Fibroblast of the aortic adventitia (primary cell): ENCODE measurements at regions not wholly inside any gene's neighbourhood (a gene's known extent, or its start where the extent isn't known, plus 50 kb on each side); places are given as distances from the start of the nearest gene placed in this dataset.

Experiments
- DNase-seq: peaks from one replicate; pipeline ENCODE4 v3.0.0-alpha.2; 2010; ENCODE audit warnings: low read depth
- H3K4me3 ChIP-seq: 2 replicates; pipeline ENCODE4 v1.5.1; 2011; ENCODE audit warnings: low read depth, mild to moderate bottlenecking, control low read depth, low read length, moderate library complexity
- TF ChIP-seq, protein P1 (sequence below): IDR thresholded peaks from 2 replicates; pipeline ENCODE4 v1.5.1; 2011; ENCODE audit warnings: mild to moderate bottlenecking, low read length, control low read depth, inconsistent platforms; ENCODE audit not compliant: insufficient read depth

- TF ChIP-seq, protein P1, sequence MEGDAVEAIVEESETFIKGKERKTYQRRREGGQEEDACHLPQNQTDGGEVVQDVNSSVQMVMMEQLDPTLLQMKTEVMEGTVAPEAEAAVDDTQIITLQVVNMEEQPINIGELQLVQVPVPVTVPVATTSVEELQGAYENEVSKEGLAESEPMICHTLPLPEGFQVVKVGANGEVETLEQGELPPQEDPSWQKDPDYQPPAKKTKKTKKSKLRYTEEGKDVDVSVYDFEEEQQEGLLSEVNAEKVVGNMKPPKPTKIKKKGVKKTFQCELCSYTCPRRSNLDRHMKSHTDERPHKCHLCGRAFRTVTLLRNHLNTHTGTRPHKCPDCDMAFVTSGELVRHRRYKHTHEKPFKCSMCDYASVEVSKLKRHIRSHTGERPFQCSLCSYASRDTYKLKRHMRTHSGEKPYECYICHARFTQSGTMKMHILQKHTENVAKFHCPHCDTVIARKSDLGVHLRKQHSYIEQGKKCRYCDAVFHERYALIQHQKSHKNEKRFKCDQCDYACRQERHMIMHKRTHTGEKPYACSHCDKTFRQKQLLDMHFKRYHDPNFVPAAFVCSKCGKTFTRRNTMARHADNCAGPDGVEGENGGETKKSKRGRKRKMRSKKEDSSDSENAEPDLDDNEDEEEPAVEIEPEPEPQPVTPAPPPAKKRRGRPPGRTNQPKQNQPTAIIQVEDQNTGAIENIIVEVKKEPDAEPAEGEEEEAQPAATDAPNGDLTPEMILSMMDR: no peak
- H3K4me3 ChIP-seq: no peak overlapping the region
- DNase-seq: no peak
These were observed 104.5 kb upstream of the B3GAT1 start for GRCh38 chr11:134516529-134516928.

- TF ChIP-seq, protein P1: no peak
- DNase-seq: no peak
- no peak overlapping the region for H3K4me3 ChIP-seq
These were observed 103.3 kb upstream of the B3GAT1 start for GRCh38 chr11:134515081-134515960.

GRCh38 chr11:134514354-134514951 lies 102.4 kb upstream of the B3GAT1 start:
- TF ChIP-seq, protein P1: no peak
- H3K4me3 ChIP-seq: no peak overlapping the region
- no peak for DNase-seq

DNA sequence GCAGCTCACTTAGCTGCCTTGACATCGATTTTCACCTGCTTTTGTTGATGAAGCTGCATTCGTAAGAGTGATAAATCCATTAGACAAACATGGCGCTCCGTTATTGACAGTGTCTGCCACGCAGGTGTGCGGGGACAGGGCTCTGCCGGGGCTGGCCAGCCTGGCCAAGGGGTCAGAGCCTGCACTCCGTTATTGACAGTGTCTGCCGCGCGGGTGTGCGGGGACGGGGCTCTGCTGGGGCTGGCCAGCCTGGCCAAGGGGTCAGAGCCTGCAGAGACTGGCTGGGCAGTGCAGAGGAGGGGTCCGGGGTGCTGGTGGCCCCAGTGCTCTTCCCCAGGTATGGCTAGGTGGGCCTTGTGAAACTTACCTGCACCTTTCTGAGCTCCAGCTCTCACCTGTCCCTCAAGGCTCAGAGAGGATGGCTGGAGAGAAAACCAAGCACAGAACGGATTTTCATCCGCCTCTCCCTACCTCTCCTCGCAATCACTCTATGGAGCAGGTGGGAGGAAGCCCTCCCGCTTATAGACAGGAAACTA lies 101.6 kb upstream of the B3GAT1 start:
- no peak for DNase-seq
- H3K4me3 ChIP-seq: no peak overlapping the region
- TF ChIP-seq, protein P1: no peak

GRCh38 chr11:134512571-134513538 lies 100.8 kb upstream of the B3GAT1 start:
- TF ChIP-seq, protein P1: no peak

DNA sequence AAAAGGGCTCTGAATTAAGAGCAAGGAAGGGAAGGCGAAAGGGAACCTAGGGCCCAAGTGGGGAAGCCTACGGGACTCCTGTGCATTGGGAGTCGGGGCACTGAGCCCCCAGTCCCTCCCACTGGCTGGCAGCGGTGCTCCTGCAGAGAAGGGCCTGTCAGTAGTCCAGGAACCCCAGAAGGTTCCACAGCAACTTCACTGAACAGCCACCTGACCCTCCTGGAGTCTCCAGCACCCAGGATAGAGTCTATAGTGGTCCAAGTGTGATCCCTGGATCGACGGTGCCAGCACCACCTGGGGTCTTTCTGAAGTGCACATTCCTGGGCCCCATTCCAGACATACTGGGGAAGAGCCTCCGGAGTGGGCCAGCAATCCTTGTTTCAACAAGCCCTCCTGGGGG lies 100.0 kb upstream of the B3GAT1 start:
- TF ChIP-seq, protein P1: no peak
- H3K4me3 ChIP-seq: no peak overlapping the region
- DNase-seq: no peak

More at GRCh38 chr11:134512571-134513538, 100.8 kb upstream of the B3GAT1 start:
- DNase-seq: no peak
- no peak overlapping the region for H3K4me3 ChIP-seq
